ENCODE measurements at regions not wholly inside any gene's neighbourhood (a gene's known extent, or its start where the extent isn't known, plus 50 kb on each side); places are given as distances from the start of the nearest gene placed in this dataset.

- TF ChIP-seq SAP30 (IDR thresholded peaks at IDR 0.05; ENCODE audit: insufficient read depth, insufficient replicate concordance, low read length) (no peak), POLR2AphosphoS5 (IDR thresholded peaks at IDR 0.05; ENCODE audit: low read depth, low read length) (no peak), RXRA (IDR thresholded peaks at IDR 0.05; ENCODE audit: insufficient read depth, low read depth, low read length) (no peak), CBX8 (IDR thresholded peaks at IDR 0.05; ENCODE audit: borderline replicate concordance, low read depth, low read length) (no peak), RBBP5 (IDR thresholded peaks at IDR 0.05; ENCODE audit: borderline replicate concordance, low read depth, low read length) (no peak), KDM5A (IDR thresholded peaks at IDR 0.05; ENCODE audit: low read length) (no peak)
- TF ChIP-seq, protein P1, sequence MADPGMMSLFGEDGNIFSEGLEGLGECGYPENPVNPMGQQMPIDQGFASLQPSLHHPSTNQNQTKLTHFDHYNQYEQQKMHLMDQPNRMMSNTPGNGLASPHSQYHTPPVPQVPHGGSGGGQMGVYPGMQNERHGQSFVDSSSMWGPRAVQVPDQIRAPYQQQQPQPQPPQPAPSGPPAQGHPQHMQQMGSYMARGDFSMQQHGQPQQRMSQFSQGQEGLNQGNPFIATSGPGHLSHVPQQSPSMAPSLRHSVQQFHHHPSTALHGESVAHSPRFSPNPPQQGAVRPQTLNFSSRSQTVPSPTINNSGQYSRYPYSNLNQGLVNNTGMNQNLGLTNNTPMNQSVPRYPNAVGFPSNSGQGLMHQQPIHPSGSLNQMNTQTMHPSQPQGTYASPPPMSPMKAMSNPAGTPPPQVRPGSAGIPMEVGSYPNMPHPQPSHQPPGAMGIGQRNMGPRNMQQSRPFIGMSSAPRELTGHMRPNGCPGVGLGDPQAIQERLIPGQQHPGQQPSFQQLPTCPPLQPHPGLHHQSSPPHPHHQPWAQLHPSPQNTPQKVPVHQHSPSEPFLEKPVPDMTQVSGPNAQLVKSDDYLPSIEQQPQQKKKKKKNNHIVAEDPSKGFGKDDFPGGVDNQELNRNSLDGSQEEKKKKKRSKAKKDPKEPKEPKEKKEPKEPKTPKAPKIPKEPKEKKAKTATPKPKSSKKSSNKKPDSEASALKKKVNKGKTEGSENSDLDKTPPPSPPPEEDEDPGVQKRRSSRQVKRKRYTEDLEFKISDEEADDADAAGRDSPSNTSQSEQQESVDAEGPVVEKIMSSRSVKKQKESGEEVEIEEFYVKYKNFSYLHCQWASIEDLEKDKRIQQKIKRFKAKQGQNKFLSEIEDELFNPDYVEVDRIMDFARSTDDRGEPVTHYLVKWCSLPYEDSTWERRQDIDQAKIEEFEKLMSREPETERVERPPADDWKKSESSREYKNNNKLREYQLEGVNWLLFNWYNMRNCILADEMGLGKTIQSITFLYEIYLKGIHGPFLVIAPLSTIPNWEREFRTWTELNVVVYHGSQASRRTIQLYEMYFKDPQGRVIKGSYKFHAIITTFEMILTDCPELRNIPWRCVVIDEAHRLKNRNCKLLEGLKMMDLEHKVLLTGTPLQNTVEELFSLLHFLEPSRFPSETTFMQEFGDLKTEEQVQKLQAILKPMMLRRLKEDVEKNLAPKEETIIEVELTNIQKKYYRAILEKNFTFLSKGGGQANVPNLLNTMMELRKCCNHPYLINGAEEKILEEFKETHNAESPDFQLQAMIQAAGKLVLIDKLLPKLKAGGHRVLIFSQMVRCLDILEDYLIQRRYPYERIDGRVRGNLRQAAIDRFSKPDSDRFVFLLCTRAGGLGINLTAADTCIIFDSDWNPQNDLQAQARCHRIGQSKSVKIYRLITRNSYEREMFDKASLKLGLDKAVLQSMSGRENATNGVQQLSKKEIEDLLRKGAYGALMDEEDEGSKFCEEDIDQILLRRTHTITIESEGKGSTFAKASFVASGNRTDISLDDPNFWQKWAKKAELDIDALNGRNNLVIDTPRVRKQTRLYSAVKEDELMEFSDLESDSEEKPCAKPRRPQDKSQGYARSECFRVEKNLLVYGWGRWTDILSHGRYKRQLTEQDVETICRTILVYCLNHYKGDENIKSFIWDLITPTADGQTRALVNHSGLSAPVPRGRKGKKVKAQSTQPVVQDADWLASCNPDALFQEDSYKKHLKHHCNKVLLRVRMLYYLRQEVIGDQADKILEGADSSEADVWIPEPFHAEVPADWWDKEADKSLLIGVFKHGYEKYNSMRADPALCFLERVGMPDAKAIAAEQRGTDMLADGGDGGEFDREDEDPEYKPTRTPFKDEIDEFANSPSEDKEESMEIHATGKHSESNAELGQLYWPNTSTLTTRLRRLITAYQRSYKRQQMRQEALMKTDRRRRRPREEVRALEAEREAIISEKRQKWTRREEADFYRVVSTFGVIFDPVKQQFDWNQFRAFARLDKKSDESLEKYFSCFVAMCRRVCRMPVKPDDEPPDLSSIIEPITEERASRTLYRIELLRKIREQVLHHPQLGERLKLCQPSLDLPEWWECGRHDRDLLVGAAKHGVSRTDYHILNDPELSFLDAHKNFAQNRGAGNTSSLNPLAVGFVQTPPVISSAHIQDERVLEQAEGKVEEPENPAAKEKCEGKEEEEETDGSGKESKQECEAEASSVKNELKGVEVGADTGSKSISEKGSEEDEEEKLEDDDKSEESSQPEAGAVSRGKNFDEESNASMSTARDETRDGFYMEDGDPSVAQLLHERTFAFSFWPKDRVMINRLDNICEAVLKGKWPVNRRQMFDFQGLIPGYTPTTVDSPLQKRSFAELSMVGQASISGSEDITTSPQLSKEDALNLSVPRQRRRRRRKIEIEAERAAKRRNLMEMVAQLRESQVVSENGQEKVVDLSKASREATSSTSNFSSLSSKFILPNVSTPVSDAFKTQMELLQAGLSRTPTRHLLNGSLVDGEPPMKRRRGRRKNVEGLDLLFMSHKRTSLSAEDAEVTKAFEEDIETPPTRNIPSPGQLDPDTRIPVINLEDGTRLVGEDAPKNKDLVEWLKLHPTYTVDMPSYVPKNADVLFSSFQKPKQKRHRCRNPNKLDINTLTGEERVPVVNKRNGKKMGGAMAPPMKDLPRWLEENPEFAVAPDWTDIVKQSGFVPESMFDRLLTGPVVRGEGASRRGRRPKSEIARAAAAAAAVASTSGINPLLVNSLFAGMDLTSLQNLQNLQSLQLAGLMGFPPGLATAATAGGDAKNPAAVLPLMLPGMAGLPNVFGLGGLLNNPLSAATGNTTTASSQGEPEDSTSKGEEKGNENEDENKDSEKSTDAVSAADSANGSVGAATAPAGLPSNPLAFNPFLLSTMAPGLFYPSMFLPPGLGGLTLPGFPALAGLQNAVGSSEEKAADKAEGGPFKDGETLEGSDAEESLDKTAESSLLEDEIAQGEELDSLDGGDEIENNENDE (IDR thresholded peaks at IDR 0.05; ENCODE audit: insufficient replicate concordance, low read length), result no peak
- TF ChIP-seq, protein P2, sequence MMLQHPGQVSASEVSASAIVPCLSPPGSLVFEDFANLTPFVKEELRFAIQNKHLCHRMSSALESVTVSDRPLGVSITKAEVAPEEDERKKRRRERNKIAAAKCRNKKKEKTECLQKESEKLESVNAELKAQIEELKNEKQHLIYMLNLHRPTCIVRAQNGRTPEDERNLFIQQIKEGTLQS (IDR thresholded peaks at IDR 0.05; ENCODE audit: insufficient read depth, low read depth, low read length), result no peak
Observed at GRCh38 chr5:82393951-82394350, 115.8 kb upstream of the RPS23 start (continued).

Measured in H1 (cell line).